ENCODE measurements at regions not wholly inside any gene's neighbourhood (a gene's known extent, or its start where the extent isn't known, plus 50 kb on each side); places are given as distances from the start of the nearest gene placed in this dataset.

- peaks cover 23% of the 10 kb centered on the region; the same call in 2 of the 3 replicates for H3K9me3 ChIP-seq
- ChIA-PET CTCF (no interaction called here), POLR2A (no interaction called here)
- 47% methylated on average over 7 of the region's 7 CpGs for WGBS (ENCODE audit: missing lambda C conversion rate)
- H3K4me1 ChIP-seq, result no peaks in the 10 kb centered on the region
- no peak overlapping the region for H3K4me2 ChIP-seq
- no peak overlapping the region for H3K4me3 ChIP-seq
- TF ChIP-seq HDAC2 (IDR thresholded peaks at IDR 0.05) (no peak), KDM1A (IDR thresholded peaks at IDR 0.05; ENCODE audit: low read depth) (no peak), NR3C1 (IDR thresholded peaks at IDR 0.05) (no peak), CBX8 (IDR thresholded peaks at IDR 0.05) (no peak), ZSCAN20 (CRISPR knock-in tag; IDR thresholded peaks at IDR 0.05) (no peak), NFE2L2 (conservative IDR thresholded peaks at IDR 0.05; ENCODE audit: low read length) (no peak), MAZ (IDR thresholded peaks at IDR 0.05; ENCODE audit: borderline replicate concordance, low read depth, low read length) (no peak), EP300 (IDR thresholded peaks at IDR 0.05) (no peak)
- no peak for FAIRE-seq
- no peak for ATAC-seq
- no peak for DNase-seq (ENCODE audit: low read depth in 1 of 2, low spot score in 1 of 2)
- H3K27ac ChIP-seq, result no peak overlapping the region
Measured at GRCh38 chr2:160820691-160821090, 327.1 kb upstream of the RBMS1 start.

DNA sequence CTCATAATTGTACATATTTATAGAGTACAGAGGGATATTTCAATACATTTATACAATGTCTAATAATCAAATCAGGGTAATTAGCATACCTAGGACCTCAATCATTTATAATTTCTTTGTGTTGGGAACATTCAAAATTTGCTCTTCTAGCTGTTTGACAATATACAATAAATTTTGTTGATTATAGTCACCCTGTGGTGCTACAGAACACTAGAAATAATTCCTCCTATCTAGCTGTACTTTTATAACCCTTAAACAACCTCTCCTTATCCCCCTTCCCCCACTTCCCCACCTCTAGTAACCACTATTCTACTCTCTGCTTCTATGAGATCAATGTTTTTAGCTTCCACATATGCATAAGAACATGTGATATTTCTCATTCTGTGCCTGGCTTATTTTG is 328.4 kb upstream of the RBMS1 start:
- ATAC-seq (no peak), FAIRE-seq (no peak)
- TF ChIP-seq MAFK (IDR thresholded peaks at IDR 0.05; ENCODE audit: partially characterized antibody) (no peak), ZSCAN20 (CRISPR knock-in tag; IDR thresholded peaks at IDR 0.05) (no peak), CBX2 (IDR thresholded peaks at IDR 0.05; ENCODE audit: borderline replicate concordance, low read depth) (no peak), CHD2 (IDR thresholded peaks at IDR 0.05; ENCODE audit: low read length, partially characterized antibody) (no peak), KDM1A (IDR thresholded peaks at IDR 0.05; ENCODE audit: low read depth) (no peak), ZNF302 (CRISPR knock-in tag; IDR thresholded peaks at IDR 0.05) (no peak), SMC3 (IDR thresholded peaks at IDR 0.05) (no peak), HOXB5 (CRISPR knock-in tag; IDR thresholded peaks at IDR 0.05) (no peak), EHMT2 (IDR thresholded peaks at IDR 0.05; ENCODE audit: low read depth) (no peak), CHD4 (IDR thresholded peaks at IDR 0.05; ENCODE audit: borderline replicate concordance) (no peak)

GRCh38 chr2:160825433-160825832 is 331.8 kb upstream of the RBMS1 start:
- no peak for TF ChIP-seq ZSCAN20 (CRISPR knock-in tag; IDR thresholded peaks at IDR 0.05)
- no peak for TF ChIP-seq CBX2 (IDR thresholded peaks at IDR 0.05; ENCODE audit: borderline replicate concordance, low read depth)

More for the DNA sequence above, 328.4 kb upstream of the RBMS1 start:
- Histone ChIP-seq H3K9me3 (peaks cover 33% of the 10 kb centered on the region), H3K4me3 (no peak overlapping the region), H3K4me1 (no peaks in the 10 kb centered on the region), H3K4me2 (no peak overlapping the region), H3K27ac (no peak overlapping the region)
- CTCF ChIA-PET, result no interaction called here
- POLR2A ChIA-PET, result no interaction called here
- DNase-seq (ENCODE audit: low read depth in 1 of 2, low spot score in 1 of 2), result no peak

GRCh38 chr2:160826496-160826895 is 332.9 kb upstream of the RBMS1 start:
- CTCF ChIA-PET, result interaction anchor here (0.9 to 1.3 kb wide), 4 partner anchors 9 to 397 kb away, joined by 3 to 4 read pairs (median 4); no protein-coding TSS in a partner anchor
- FAIRE-seq (no peak), DNase-seq (ENCODE audit: low read depth in 1 of 2, low spot score in 1 of 2) (no peak), ATAC-seq (no peak)
- Histone ChIP-seq H3K4me2 (no peak overlapping the region), H3K27ac (no peak overlapping the region), H3K9me3 (peaks cover 46% of the 10 kb centered on the region), H3K4me3 (no peak overlapping the region), H3K4me1 (no peaks in the 10 kb centered on the region)
- POLR2A ChIA-PET, result no interaction called here
- no peak for TF ChIP-seq HOXB5 (CRISPR knock-in tag; IDR thresholded peaks at IDR 0.05)
- no peak for TF ChIP-seq ZSCAN20 (CRISPR knock-in tag; IDR thresholded peaks at IDR 0.05)
- TF ChIP-seq CBX2 (IDR thresholded peaks at IDR 0.05; ENCODE audit: borderline replicate concordance, low read depth), result no peak
- TF ChIP-seq CTCF (IDR thresholded peaks at IDR 0.05), result no peak
- TF ChIP-seq POLR2A (IDR thresholded peaks at IDR 0.05; ENCODE audit: low read length), result no peak
- TF ChIP-seq PHF8 (IDR thresholded peaks at IDR 0.05; ENCODE audit: borderline replicate concordance, low read depth), result no peak
- no peak for TF ChIP-seq JUN (IDR thresholded peaks at IDR 0.05)
- no peak for TF ChIP-seq MAX (IDR thresholded peaks at IDR 0.05)

More at GRCh38 chr2:160825433-160825832, 331.8 kb upstream of the RBMS1 start:
- ATAC-seq, result no peak
- Histone ChIP-seq H3K4me2 (no peak overlapping the region), H3K9me3 (peaks cover 48% of the 10 kb centered on the region), H3K4me3 (no peak overlapping the region), H3K27ac (no peak overlapping the region), H3K4me1 (no peaks in the 10 kb centered on the region)
- 65% methylated on average over 1 of the region's 1 CpG for WGBS (ENCODE audit: missing lambda C conversion rate)
- DNase-seq (ENCODE audit: low read depth in 1 of 2, low spot score in 1 of 2), result no peak
- ChIA-PET CTCF (interaction anchor here (0.6 kb wide), 1 partner anchor 663 kb away, joined by 3 read pairs; no protein-coding TSS in a partner anchor), POLR2A (no interaction called here)
- FAIRE-seq, result no peak
